NCI-H146 (cell line): ENCODE measurements at regions not wholly inside any gene's neighbourhood (a gene's known extent, or its start where the extent isn't known, plus 50 kb on each side); places are given as distances from the start of the nearest gene placed in this dataset.
"Not testable (repeated sequence)": the region's sequence is repeated elsewhere in the genome, so short reads cannot be mapped to it uniquely, and the experiment has no call there.

Source experiments
- DNase-seq: peaks from one replicate; lab custom pipeline; 2025; lab: John Stamatoyannopoulos, UW

DNA sequence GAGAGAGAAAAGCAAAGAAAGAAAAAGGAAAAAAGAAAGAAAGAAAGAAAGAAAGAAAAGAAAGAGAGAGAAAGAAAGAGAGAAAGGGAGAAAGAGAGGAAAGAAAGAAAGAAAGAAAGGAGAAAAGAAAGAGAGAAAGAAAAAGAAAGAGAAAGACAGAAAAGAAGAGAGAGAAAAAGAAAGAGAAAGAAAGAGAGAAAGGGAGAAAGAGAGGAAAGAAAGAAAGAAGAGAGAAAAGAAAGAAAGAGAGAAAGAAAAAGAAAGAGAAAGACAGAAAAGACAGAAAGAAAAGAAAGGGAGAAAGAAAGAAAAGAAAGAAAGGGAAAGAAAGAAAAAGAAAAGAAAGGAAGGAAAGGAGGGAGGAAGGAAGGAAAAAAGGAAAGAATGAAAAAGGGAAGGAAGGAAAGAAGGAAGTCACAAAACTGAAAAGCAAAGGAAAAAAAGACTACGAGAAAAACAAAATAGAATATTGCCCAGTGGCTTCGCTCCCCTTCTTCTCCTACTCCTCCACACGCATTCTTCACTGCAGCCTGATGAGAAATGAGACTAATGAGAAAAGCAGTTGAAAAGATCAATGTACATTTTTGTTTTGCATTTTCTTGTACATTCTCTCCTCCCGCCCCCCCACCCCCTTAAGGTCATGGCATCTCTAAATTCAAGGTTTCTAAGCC is 170.0 kb downstream of the SOD2 start:
- no peak for DNase-seq

DNA sequence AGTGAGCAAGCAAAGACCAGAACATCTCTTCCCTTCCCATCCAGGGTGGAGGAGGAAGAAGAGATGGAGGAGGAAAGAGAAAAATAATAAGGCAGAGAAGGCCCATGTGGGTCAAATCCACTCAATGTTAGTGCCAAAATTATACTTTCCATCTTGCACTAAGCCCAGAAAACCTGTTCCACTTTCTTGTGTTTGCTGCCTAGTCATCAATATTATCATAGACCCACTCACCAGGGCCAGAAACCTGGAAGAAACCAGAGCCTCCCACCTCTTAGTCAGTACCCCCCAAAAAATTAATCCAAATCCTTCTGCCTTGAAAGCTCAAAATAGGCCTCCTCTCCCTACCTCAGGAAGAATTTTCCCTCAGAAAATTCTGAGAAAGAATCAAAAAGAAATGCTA is 171.1 kb downstream of the SOD2 start:
- no peak for DNase-seq

- DNase-seq, result no peak
These were observed 173.0 kb downstream of the SOD2 start for GRCh38 chr6:159520002-159520401.

DNA sequence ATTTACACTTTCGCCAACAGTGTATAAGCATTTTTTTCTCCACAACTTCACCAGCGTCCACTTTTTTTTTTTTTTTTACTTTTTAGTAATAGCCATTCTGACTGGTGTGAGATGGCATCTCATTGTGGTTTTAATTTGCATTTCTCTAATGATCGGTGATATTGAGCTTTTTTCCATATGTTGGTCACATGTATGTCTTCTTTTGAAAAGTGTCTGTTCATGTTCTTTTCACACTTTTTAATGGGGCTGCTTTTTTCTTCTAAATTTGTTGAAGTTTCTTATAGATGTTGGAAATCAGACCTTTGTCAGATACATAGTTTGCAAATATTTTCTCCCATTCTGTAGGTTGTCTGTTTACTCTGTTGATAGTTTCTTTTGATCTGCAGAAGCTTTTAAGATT is 177.2 kb downstream of the SOD2 start:
- not testable (repeated sequence) for DNase-seq

DNA sequence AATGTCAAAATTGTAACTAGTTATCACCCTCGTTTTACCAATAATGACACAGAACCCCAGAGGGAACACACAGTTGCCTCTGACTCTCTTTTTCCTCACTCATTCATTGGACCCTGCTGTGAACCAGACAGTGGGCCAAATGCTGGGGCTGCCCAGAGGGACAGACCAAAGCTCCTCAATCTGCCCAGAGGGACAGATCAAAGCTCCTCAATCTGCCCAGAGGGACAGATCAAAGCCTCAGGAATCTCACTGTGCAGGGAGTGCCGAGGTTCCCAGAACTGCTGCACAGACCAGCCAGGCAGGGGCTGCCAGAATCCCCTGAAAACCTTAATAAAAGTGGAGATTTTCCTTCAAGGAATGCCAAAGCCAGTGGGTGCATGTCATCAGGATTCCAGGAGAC is 179.1 kb downstream of the SOD2 start:
- no peak for DNase-seq

DNA sequence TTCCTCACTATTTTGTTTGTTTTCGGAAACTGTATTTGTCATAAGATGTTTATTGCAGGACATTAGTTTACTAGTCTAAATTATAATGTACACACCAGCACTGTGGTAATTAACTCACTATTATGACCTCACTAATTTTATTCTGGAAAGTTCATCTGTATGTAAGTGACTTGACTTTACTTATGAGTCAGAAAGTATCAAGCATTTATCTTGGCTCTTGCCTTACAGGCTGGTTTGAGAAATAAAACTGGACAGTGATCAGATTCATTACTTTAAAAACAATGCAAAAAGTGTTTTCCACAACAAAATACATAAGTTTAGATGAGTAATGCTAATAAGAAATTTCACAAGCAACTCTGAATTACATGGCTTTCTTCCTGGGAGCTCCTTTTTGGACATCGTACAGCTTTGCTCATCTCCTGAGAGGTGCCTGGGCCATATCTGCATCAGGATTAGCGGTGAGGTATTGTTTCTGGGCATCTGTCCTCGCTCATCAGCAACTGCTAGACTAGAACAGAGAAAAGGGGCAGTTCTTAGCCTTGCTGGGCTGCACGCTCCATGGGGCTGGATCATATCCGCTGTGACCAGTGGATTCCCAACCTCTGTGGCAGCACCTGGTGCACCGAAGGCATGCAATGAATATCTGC is 179.8 kb downstream of the SOD2 start:
- no peak for DNase-seq

DNA sequence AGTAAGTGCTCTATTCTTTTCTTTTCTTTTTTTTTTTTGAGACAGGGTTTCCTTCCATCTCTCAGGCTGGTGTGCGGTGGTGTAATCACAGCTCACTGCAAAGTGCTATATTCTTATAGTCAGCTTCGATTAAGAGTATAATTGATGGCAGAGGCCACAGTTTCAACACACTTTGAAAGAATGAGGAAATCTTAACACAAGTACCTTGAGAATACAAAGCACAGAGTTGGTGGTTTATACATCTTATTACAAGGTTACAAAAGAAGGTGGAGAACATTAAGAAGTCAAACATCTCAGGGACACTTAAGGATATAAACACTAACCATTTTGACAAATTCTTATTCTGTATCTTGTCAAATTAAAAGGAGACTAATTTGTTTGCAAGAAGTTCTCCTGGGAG is 180.5 kb downstream of the SOD2 start:
- no peak for DNase-seq

GRCh38 chr6:159512104-159512503 is 180.9 kb downstream of the SOD2 start:
- no peak for DNase-seq

DNA sequence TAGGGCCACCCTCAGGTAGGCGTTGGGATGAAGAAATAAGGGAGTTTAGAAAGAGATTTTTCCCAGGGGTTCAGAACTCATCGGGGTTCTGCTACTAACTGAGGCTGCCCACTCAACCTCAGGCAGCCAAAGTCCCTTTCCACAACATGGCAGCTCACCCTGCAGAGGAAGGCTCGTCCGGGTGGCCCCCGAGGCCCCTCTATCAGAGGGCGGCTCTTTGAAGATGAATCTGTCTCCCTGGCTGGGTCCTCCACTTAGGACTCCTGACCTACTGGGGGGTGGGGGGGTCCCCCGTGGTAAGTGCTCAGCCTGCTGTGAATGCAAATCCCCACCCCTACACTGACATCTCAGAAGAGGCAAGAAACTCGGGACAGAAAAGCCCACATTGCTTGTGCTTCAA is 182.9 kb downstream of the SOD2 start:
- DNase-seq, result no peak

- no peak for DNase-seq
These were observed 184.1 kb downstream of the SOD2 start for GRCh38 chr6:159508931-159509330.

GRCh38 chr6:159506048-159506447 is 187.0 kb downstream of the SOD2 start:
- no peak for DNase-seq

- DNase-seq, result no peak
These were observed 187.7 kb downstream of the SOD2 start for GRCh38 chr6:159505140-159505922.

DNA sequence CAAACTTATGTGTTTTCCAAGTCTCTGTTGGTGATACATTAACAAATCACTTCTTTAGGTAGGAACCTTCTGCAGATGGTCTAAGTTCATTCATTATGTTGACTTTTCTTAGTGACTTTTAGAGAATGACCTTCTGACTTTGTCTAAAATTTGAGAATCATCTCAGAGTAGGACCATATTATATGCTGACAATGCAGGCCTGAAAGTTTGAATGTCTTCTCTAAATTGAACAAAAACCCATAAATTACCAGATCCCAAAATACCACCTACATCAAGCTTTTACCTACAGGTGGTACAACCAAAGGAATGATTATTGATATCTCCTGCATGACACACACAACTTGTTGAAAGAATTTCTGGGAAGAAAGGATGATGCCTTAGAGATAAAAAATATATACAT is 191.5 kb downstream of the SOD2 start:
- no peak for DNase-seq

DNA sequence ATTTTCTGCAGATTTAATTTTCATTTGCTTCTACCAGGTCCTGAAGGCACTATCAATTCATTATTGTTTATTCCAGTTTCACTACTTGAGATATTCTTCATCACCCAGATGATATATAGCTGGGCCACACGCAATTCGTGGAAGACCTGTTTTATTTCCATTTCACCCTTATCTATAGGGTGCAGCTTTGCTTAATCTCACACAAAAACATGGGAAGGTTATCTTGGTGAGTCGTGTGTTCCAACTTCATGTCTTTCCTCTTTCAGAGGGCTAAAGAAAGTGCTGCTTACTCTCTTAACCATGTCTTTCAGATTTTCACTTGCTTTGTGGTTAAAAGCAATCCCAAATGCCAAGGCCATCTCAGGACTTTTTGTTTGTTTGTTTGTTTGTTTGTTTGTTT is 194.0 kb downstream of the SOD2 start:
- DNase-seq, result no peak

DNA sequence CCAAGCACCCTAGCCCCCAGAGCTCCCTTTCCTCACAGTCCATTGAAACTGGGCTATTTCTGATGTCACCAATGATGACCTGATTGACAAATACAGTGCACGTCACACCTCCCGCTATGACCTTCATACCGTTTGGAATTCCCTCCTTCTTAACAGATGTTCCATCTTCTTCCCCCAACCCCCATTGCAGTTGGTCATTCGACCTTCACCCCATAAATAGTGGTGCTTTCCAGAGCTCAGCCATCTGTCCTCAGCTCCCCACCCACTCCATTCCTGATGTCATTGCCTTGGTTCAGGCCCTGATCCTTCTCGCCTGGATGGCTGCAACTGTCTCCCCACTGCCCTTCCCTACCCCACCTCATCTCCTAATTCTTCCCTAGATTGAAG is 198.5 kb downstream of the SOD2 start:
- DNase-seq, result no peak

- no peak for DNase-seq
These were observed 199.0 kb downstream of the SOD2 start for GRCh38 chr6:159493898-159494585.

DNA sequence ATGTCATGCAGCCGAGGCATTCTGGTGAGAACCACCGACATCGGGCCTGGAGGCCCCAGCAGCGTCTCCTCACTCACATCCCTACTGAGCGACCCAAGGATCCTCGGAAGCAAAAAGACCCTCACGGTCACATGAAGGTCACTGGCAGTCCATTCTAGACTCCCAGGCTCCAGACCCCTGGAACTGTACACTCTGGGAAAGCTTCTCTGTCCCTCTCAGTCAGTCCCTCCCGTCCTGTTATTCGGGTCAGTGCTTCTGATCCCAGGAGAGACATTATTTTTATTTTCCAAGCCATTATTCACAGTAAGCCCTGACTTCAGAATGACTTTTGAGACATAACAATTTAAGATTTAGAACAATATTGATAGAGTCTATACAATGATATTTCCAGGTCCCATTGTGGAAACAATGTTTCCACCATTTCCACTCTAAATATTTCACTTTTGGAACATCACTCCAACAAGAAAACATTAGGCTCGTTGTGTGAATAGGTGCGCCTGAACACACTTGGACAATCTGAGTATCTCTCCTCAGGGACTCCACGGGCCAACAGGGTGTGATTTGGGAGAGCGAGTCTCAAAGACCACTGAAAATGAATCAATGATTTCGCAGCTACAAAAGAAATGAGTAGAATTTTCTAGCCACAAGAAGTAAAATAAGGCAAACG is 199.7 kb downstream of the SOD2 start:
- DNase-seq, result no peak

GRCh38 chr6:159490298-159490937 is 202.6 kb downstream of the SOD2 start:
- DNase-seq, result no peak

GRCh38 chr6:159487636-159488035 is 205.4 kb downstream of the SOD2 start:
- DNase-seq, result no peak

DNA sequence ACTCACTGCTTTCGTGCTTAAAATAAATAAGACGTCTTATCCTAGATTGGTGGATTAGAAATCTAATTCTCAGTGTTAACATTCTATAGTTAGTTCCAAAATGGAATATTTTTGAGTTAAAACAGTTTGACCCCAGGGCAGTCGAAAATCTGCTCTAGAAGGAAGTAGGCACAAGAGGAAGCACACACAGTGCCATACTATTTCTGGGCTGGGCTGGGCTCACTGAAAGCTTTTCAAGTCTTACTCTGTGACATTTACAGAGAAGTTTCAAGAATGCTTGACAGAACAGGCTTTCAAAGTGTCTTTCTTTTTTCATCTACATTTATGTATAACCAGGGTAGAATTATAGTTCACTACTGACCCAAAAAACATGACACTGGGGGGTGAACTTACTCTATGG is 209.8 kb downstream of the SOD2 start:
- no peak for DNase-seq

GRCh38 chr6:159481897-159482296 is 211.1 kb downstream of the SOD2 start:
- no peak for DNase-seq

- no peak for DNase-seq
These were observed 212.6 kb downstream of the SOD2 start for GRCh38 chr6:159480471-159480870.
